NCI-H146 treated with DMSO at 0.1 percent for 48 hours (cell line): ENCODE measurements at regions not wholly inside any gene's neighbourhood (a gene's known extent, or its start where the extent isn't known, plus 50 kb on each side); places are given as distances from the start of the nearest gene placed in this dataset.

Source experiments
- DNase-seq: peaks from one replicate; lab custom pipeline; 2025; ENCODE audit not compliant: unreplicated experiment; lab: John Stamatoyannopoulos, UW

DNA sequence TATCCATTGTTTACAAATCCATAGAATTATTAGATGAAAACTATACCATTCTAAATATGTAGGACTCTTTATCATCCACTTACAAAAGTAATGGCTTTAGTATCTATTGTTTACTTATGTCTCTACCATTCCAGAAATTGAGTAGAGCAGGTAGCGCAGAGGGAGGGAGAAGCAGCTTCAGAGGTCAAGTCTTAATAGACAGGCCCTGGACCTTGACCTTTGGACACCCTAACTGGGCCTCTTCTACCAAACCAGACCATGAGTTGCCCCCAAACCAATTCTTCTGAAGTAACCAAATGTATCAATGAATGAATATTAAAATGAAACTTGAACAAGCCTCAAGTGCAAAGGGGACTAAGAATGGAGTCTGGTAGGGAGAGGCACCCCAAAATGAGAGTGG is 124.9 kb upstream of the ANKRD55 start:
- no peak for DNase-seq

DNA sequence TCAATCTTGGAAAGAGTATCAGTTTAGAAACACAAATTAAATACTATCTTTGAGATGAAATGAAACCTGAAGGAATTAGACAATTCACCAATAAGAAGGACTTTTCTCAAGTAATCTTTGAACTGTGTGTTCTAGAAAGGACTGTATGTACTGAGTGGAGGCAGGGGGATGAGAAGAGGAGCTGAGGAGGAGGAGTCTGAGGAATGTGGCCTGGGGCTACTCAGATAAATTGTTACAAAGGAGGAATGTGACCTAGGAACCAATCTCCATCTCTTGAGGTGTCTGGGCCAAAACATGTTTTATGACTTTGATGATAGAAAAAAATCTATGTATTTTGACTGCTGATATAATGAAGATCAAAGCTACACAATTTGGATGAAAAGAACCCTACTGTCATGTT is 124.3 kb upstream of the ANKRD55 start:
- DNase-seq = no peak

DNA sequence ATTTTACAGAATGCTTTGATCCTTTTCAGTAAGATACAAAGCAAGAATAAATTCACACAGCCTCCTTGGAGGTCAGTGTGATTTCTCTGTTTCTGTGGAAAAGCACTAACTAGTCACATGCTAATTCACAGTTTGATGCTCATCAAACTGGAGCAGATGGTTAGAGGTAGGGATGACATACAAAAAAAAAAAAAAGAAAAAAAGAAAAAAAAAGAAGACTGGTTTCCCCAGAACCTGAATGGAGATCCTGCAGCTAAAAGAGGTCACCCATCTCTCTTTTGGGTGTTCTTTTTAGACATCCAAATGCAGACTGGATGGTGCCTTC is 123.7 kb upstream of the ANKRD55 start:
- DNase-seq = no peak

DNA sequence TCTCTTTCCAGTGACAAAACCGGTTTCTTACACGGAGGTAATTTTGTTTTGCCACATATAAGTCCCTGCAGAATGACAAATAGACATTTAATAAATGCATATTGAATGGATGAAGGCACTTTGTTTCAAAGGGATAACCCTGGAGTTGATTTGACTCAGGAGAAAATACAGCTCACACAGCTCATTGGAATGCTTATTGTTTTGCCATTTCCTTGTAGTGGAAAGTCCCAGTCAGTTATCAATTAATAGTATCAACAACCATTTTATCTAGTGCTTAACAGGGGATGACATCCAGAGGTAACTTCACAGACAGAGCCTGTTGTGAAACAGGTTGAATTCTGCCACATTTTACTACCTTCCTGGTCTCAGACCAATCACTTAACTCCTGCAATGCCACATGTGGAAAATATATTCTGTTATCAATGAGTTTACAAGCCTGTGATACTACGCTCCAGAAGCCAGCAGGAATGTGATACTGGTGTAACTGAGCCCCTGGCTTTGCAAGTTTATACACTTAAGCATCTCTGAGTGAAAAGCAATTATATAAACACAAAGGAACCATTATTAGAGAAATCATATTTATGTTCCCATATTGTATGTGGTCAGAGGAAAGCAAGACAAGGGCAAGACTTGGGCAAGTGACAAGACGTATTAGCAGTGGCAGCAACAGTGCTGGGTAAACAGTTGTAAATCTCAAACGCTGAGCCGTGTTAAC is 123.1 kb upstream of the ANKRD55 start:
- no peak for DNase-seq

DNA sequence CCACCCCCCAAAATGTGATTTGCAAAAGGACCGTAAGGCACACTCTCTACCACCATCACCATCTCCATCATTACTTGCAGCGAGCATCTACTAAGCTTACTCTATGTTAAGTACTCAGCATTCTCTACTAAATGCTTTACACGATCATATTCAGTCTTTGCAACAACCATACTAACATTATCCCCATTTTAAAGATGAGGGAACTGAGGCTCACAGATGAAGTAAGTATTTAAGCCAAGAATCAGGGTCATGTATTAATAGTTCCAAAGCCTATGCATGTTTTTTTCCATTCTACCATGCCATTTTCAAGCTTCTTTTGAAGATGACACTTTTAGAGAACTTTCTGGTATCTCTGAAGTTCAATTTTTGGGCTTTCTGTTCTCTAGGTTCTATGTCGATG is 121.7 kb upstream of the ANKRD55 start:
- no peak for DNase-seq

DNA sequence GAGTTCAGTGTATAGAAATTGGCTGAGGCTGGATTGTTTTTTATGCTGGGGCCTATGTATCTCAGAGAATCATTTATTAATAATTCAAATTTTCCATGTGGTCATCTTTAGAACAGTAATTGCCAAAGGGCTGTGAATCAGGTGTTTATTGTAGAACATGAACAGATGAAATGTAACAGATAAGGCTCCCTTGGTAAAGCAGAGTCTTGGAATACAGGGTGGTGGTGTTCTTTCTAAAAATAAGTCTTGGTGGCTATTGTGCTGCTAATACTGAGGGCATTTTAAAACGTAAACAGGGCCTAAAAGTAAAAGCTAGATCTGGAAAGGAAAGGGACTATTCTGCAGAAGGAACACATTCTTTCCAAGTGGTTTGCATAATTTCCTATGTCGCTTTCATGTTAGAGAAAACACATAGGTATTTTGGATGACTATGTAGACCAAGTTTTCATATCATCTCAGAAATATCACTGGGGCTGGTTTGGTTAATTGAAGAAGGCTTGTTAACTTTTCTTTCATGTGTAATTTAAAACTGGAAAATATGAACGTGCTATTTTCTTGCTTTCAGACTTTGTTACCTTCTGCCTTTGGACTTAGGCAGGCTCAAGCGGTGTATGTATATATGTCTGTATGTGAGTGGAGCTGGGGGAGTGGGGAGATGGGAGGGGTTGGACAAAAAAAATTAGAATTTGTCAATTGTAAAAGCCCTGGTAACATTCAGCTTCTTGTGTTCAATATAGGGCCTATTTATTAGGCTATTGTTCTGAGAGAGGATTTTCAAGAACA is 119.9 kb upstream of the ANKRD55 start:
- no peak for DNase-seq

DNA sequence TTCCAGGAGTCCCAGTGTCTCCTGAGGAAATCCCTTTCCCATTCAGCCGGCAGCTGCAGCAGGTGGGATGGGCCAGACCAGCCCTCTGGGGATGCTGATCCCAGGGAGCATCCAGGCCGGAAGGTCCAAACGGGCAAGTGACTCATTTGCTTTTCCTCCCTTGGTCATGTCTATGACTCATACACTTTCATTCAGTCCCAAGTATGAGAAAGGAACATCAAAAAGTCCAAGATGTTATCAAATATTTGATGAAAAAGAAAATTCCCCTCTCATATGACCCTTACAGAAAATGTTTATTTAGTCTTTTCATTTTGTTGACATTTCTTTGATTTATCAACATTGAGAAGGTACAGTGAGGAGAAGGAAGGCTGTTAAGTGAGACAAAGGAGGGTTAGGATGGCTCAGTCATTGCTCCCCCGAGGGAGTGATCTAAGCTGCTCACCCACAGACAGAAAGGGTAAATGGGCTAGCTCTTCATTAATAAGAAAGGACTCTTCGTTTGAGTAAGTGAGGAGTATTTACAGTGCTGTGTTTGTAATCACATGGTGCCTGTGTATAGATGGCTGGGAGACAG is 117.6 kb upstream of the ANKRD55 start:
- peak; percentile 20 for DNase-seq

DNA sequence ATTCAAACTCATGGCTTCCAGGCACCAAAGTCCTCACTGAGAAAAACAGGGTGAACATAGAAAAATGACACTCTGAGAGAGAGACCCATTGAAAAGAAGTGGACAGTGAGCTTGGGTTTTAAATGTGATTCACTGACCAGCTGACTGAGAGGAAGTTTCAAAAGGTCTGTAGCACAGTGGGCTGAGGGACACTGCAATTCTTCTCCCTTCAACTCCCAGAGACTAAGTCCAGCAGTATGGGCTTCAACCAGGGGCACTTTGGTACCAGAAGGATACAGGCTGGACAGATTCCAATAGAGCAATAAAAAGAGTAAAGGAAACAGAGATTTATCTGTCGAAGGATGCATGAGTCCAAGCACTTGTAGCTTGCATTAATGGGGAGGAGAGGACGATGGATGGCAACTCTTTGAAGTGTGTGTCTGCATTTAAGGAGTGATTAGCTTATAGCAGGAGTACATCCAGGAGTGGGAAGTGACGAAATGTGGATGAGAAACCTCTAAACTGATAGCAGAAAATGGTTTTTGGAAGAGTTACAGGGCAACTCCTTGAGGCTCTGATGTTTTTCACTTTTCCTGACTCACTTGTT is 117.0 kb upstream of the ANKRD55 start:
- DNase-seq = no peak

DNA sequence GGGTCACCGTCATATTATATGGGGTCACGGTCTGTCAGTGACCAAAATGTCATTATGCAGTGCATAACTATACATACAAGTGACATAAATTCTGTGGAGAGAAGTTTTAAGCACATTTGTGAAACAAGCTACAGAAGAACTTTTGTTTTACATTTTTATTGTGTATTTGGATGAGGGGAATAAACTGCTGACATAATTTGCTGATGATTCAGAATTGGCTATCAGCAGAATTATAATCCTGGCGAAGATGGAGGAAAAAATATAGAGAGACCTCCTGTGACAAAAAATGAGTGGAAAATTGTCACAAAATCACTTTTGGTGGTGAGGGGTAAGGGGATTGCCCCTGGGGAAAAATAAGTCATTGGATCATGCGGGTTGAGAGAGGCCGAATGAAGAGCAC is 116.3 kb upstream of the ANKRD55 start:
- DNase-seq = no peak

DNA sequence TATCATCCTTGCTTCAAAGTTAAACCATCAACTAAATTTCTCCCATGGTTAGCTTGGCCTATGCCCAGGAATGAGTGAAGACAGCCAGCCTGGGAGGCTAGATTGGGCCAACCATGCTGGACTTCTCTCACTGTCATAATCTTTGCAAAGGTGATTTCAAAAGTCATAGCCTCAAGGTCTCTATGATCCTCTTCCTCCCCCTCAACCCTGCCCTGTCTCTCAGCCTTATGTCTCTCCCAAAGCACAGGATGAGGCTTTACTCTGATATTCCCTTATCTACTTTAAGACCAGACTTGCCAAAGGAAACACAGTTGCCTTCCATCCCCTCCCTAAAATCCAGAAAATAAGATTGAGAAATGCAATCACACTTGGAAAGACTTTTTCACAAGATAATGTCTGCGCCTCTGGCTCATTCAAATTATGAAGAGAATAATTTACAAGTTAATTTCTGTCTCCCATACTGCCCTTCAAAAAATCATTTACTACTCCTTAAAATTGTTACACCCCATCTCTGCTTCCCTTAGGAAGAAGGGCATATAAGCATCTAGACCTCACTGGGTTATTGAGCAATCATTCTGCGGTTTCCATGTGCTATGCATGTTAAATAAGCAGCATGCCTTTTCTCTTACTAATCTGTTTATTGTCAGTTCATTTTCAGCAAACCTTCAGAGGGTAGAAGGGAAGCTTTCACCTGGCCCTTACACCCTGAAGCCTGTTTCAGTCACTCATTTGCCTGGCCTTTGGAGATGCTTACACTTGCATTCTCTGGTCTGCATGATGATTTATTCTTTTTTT is 113.8 kb upstream of the ANKRD55 start:
- DNase-seq = no peak

DNA sequence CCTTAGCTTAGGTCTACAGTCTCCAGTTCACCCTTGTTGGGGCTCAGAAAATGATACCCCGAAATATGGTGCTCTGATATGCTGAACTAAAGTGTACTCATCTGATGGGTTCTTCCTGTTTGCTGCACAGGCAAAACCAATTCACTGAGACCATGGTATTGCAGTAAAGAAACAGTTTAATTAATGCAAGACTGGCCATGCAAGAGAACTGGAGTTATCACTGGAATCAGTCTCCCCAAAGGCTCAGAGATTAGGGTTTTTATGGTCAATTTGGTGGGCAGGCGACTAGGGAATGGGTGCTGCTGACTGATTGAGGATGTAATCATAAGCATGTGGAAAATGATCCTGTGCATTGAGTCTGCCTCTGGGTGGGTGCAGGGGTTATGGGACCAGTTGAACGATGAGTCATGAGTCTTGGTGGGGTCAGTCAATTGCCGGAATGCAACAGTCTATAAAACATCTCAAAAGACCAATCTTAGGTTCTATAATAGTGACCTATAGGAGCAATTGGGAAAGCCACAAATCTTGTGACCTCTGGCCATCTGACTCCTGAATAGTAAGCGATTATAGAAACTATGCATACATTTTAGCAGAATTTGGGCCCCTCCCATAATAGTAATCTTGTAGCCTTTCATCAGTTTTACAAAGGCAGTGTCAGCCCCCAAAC is 113.0 kb upstream of the ANKRD55 start:
- DNase-seq = no peak

DNA sequence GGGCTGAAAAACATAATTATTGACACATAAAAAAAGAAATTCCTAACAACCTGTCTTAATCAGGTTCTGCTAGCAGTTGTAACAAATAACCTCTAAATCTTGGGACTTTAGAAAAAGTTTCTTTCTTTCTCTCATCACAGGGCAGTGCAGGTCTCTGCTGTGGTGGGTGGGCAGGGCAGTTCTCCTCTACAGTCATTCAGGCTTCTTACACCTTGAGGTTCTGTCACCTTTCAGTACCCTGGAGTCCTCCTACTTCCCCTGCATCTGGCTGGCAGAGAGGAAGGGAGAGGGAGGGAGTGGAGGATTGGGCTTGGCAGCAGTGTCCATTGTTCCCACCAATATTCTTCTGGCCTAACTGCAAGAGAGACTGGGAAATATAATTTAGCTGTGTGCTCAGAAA is 112.2 kb upstream of the ANKRD55 start:
- no peak for DNase-seq

DNA sequence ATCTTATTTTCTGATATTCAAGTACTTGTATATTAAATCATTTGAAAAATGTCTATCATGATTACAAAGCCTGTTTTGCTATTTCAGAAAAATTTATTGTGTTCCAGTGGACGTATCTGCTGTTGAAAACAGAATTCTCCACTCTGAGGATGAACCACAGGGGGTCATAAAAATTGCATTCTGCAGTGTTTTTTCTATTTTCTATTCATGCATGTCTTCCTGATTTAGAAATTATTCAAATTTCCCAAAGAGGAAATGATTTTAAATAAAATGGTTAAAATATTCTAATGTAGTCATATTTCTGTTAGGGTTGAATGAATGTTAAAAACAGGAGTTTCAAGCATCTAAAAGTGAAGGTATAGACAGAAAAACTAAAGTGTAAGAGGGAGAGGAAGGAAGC is 111.5 kb upstream of the ANKRD55 start:
- DNase-seq = no peak

DNA sequence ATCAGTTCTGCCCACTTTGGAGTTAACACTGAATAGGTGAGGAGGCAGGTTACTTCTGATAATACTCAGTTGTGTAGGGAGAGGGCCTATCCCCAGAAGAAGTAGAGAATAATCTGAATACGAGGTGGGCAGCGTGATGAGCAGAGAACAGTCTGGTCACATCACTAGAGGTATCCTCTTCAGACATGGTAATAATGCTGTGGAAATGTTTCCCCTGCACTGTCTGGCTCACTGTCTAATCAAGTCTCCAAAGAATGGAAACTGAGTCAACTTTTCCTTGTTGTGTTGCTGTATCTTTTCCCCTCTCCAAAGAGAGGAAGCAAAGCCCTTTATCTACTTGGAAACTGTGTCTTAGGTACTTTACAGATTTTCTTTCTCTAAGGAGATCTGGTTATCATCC is 110.9 kb upstream of the ANKRD55 start:
- DNase-seq = no peak

DNA sequence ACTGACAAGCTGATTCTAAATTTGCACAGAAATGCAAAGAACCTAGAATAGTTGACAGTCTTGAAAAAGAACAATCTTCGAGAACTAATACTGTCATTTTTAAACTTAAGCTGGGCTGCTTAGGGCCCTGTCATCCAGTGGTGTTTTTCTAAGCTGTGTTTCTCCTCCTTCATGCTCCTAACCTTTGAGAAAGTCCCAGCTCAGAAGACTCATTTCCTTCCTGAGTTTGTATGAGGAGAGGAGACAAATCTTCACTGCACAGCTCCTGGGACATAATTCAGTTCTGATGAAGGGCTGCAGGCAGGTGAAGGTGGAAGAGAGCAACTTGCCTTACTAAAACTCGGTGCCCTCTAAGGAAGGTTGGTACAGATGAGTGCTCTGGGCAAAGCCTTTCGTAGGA is 109.5 kb upstream of the ANKRD55 start:
- no peak for DNase-seq

DNA sequence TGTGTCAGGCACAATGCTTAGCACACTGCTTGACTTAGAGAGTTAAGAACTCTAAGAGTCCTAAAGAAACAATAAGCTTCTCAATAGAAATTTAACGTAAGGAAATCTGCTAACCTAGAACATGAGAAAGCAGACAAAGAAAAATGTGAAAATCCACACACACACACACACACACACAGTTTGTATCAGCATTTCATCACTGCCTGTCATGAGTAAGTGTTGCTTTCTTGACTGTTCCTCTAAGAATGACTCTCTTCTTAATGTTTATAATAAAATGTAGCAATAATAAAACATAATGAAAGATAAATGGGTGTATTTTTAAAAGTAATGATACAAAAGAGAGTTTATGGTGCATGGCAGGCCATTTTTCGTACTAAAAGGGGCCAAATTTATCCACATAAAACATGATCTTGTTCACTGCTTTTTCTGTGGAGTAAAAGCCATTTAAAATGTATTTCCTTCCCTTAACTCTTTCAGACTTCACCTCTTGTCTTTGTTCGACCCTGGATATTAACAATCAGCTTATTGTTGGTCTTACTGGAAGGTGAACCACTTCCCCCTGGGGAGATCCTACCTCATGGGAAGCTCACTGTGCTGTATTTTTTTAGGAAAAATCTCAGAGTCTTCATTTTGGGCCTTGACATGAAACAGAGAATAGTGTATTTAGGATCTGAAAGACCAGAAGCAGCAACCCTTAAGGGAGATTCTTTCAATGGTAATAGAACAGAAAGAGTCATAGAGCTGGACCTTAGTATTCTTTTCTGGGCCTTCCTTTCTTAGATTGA is 107.3 kb upstream of the ANKRD55 start:
- no peak for DNase-seq

DNA sequence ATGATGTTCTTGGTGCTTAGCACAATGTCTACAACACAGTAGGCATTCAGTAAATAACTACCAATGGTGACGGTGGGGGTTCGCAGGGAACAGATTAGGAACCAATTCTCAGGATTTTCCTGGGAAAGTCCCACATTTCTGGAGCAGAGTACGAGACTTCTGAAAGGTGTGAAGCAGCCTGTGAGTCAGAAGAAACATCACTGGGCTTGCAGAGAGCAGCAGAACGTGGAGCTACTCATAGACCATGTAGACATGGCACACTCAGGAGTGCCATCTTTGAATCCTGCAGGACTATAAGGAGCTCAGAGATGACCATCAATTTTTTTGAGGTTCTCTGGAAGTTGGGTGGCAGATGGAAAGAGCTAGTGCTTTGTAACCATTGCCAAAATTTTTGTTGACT is 106.6 kb upstream of the ANKRD55 start:
- DNase-seq = no peak

DNA sequence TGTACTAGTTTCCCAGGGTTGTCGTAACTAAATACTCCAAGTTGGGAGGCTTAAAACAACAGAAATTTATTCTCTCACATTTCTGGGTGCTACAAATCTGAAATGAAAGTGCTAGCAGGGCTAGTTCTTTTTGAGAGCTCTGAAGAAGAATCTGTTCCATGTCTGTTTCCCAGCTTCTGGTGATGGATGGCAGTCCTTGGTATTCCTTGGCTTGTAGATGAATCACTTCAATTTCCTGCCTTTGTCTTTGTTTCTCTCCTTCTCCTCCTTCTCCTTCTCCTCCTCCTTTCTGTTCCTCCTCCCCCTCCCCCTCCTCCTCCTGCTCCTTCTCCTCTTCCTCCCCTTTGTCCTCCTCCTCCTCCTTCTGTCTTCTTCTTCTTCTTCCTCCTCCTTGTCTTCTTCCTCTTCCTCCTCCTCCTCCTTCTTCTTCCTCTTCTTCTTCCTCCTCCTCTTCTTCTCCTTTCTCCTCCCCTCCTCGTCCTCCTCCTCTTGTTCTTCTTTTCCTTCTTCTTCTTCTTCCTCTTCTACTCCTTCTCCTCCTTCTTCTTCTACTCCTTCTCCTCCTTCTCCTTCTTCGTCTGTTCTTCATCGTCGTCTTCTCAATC is 104.7 kb upstream of the ANKRD55 start:
- DNase-seq = no peak

DNA sequence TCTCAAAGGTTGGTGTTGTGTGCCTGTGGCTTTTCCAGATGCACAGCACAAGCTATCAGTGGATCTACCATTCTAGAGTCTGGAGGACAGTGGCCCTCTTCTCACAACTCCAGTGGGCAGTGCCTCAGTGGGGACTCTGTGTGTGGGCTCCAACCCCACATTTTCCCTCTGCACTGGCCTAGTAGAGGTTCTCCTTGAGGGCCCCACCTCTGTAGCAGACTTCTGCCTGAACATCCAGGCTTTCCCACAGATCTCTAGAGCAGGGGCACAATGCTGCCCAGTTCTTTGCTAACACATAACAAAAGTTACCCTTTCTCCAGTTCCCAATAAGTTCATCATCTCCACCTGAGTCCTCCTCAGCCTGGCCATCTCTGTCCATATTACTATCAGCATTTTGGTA is 102.1 kb upstream of the ANKRD55 start:
- DNase-seq = no peak

DNA sequence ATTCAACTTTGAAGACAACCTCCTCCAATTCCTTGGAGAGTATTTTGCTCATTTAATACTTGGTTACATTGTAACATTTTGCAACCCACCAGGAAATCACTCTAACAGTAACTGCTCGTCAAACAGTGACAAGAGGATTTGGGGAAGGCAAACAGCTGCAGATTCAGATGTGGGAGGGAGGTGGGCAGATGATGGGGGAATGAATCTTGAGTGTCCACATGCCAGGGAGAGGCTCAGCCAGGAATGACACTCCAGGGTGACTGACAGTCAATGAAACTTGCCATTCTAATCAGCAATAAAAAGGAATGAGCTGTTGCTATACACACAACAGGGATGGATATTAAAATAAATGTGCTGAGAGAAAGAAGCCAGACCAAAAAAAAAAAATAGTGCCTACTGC is 97.7 kb upstream of the ANKRD55 start:
- DNase-seq = no peak
